ENCODE measurements at regions not wholly inside any gene's neighbourhood (a gene's known extent, or its start where the extent isn't known, plus 50 kb on each side); places are given as distances from the start of the nearest gene placed in this dataset.
A peak's percentile ranks its signal among the peaks of the same experiment; 100 is the strongest.

DNA sequence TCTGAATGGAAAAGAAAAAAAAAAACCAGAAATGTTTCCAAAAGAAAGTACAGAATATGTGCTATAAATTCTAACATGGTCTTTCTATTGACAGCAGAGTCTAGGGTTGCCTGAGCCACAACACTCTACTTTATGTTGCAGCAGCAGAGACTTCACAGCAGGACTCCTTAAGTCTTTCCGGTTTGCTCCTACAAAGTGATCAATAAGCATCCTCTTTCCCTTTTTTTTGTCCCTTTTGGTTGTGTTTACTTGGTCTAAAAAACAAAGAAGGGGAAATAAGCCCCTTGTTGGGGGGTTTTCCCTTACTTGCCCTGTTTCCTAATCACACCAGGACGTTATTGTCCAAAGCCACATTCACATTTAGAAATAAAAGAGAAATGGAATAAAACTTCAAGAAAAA, 163.1 kb upstream of the MPPED2 start:
- no peaks in the 10 kb centered on the region for H3K9me3 Mint-ChIP-seq (ENCODE audit: unreplicated experiment)
- ChIA-PET POLR2A (no interaction called here), CTCF (no interaction called here)
- no peaks in the 10 kb centered on the region for H3K4me1 Mint-ChIP-seq (ENCODE audit: insufficient read depth, unreplicated experiment)
- intact Hi-C loops (cut with micrococcal nuclease): no loop called here
- no peaks in the 10 kb centered on the region for H3K36me3 Mint-ChIP-seq (ENCODE audit: insufficient read depth, unreplicated experiment)
- H3K4me3 Mint-ChIP-seq (ENCODE audit: unreplicated experiment): no peak overlapping the region
- H3K27ac Mint-ChIP-seq (ENCODE audit: low read depth, unreplicated experiment): no peak overlapping the region
- TF ChIP-seq, protein P1, sequence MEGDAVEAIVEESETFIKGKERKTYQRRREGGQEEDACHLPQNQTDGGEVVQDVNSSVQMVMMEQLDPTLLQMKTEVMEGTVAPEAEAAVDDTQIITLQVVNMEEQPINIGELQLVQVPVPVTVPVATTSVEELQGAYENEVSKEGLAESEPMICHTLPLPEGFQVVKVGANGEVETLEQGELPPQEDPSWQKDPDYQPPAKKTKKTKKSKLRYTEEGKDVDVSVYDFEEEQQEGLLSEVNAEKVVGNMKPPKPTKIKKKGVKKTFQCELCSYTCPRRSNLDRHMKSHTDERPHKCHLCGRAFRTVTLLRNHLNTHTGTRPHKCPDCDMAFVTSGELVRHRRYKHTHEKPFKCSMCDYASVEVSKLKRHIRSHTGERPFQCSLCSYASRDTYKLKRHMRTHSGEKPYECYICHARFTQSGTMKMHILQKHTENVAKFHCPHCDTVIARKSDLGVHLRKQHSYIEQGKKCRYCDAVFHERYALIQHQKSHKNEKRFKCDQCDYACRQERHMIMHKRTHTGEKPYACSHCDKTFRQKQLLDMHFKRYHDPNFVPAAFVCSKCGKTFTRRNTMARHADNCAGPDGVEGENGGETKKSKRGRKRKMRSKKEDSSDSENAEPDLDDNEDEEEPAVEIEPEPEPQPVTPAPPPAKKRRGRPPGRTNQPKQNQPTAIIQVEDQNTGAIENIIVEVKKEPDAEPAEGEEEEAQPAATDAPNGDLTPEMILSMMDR (IDR thresholded peaks at IDR 0.05; ENCODE audit: unreplicated experiment): no peak
- H3K27me3 Mint-ChIP-seq (ENCODE audit: insufficient read depth, unreplicated experiment): peaks cover 82% of the 10 kb centered on the region
- BruUV-seq (replicated peaks): no TSS peak
- no peak for DNase-seq (ENCODE audit: unreplicated experiment)

DNA sequence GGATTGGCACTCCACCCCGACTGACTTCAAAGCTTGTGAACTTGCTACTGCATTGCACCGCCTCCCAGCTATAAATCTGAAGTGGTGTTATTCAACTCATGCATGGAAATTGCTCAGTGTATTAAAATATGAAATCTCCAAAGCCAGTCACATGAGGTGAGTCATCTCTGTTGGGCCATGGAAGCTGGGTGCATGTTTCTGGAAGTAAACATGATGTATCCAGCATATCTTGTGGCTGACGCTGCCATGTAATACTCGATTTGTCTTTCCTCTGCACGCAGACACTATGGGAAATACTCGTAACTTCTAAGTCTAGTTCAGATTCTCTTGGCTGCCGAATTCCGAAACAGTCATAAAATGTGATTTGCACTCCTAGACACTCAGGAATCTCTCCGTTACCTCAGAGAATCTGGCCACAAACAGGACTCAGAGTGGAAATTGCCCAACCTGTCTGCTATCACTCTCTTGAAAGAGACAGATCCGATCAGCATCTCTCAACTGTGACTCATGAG, 154.9 kb upstream of the MPPED2 start:
- H3K36me3 Mint-ChIP-seq (ENCODE audit: insufficient read depth, unreplicated experiment): no peaks in the 10 kb centered on the region
- intact Hi-C loops (cut with micrococcal nuclease): no loop called here
- H3K4me1 Mint-ChIP-seq (ENCODE audit: insufficient read depth, unreplicated experiment): peaks cover 5% of the 10 kb centered on the region
- H3K27ac Mint-ChIP-seq (ENCODE audit: low read depth, unreplicated experiment): no peak overlapping the region
- no TSS peak for BruUV-seq (replicated peaks)
- CTCF ChIA-PET: no interaction called here
- H3K27me3 Mint-ChIP-seq (ENCODE audit: insufficient read depth, unreplicated experiment): peaks cover 47% of the 10 kb centered on the region
- peaks cover 5% of the 10 kb centered on the region for H3K9me3 Mint-ChIP-seq (ENCODE audit: unreplicated experiment)
- POLR2A ChIA-PET: no interaction called here
- TF ChIP-seq, protein P1 (IDR thresholded peaks at IDR 0.05; ENCODE audit: unreplicated experiment): no peak
- peak; percentile 46 for DNase-seq (ENCODE audit: unreplicated experiment)
- H3K4me3 Mint-ChIP-seq (ENCODE audit: unreplicated experiment): no peak overlapping the region

DNA sequence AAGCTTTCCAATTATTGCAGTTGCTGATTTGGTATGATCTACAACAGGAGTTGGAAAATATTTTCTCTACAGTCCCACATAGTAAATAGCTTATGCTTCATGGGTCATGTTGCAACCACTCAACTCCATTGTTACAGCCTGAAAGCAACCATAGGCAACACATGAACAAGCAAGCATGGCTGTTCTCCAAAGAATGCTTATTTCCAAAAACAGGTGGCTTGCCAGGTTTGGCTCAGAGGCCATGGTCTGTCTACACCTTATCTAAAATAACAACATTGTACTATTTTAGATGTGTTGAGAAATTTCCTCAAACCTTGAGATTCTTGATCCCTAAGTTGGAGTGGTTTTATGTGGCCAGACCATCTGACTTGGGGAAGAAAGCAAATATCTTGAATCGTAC, 153.9 kb upstream of the MPPED2 start:
- no TSS peak for BruUV-seq (replicated peaks)
- H3K27ac Mint-ChIP-seq (ENCODE audit: low read depth, unreplicated experiment): no peak overlapping the region
- H3K9me3 Mint-ChIP-seq (ENCODE audit: unreplicated experiment): peaks cover 5% of the 10 kb centered on the region
- intact Hi-C loops (cut with micrococcal nuclease): no loop called here
- peaks cover 38% of the 10 kb centered on the region for H3K27me3 Mint-ChIP-seq (ENCODE audit: insufficient read depth, unreplicated experiment)
- no peak for DNase-seq (ENCODE audit: unreplicated experiment)
- TF ChIP-seq, protein P1 (IDR thresholded peaks at IDR 0.05; ENCODE audit: unreplicated experiment): no peak
- H3K36me3 Mint-ChIP-seq (ENCODE audit: insufficient read depth, unreplicated experiment): no peaks in the 10 kb centered on the region
- ChIA-PET CTCF (no interaction called here), POLR2A (interaction anchor here (0.5 kb wide), 1 partner anchor 1063 kb away, joined by 4 read pairs; no protein-coding TSS in a partner anchor)
- H3K4me3 Mint-ChIP-seq (ENCODE audit: unreplicated experiment): no peak overlapping the region
- H3K4me1 Mint-ChIP-seq (ENCODE audit: insufficient read depth, unreplicated experiment): peaks cover 5% of the 10 kb centered on the region

DNA sequence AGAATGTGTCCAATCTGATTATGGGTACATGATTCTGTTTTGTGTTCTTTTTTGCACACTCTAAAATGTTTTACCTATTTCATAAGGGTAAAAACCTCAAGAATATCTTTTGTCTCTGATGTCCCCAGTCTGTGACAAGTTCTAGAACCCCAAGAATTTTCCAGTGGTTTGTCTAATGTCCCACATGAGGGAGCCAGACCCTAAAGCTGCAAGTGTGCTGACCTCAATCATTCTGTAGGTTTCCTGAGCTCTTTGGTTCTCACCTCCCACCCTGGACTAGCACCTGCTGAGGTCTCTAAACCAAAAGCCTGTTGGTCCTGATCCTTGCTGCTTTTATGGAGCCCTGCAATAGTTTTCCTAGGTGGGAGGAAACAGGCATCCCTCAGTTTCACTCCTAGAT, 149.8 kb upstream of the MPPED2 start:
- intact Hi-C loops (cut with micrococcal nuclease): no loop called here
- TF ChIP-seq, protein P1 (IDR thresholded peaks at IDR 0.05; ENCODE audit: unreplicated experiment): no peak
- POLR2A ChIA-PET: no interaction called here
- peak; percentile 3 for DNase-seq (ENCODE audit: unreplicated experiment)
- Mint-ChIP-seq H3K4me1 (ENCODE audit: insufficient read depth, unreplicated experiment) (no peaks in the 10 kb centered on the region), H3K9me3 (ENCODE audit: unreplicated experiment) (peaks cover 5% of the 10 kb centered on the region), H3K27me3 (ENCODE audit: insufficient read depth, unreplicated experiment) (peaks cover 19% of the 10 kb centered on the region), H3K4me3 (ENCODE audit: unreplicated experiment) (no peak overlapping the region), H3K27ac (ENCODE audit: low read depth, unreplicated experiment) (no peak overlapping the region), H3K36me3 (ENCODE audit: insufficient read depth, unreplicated experiment) (no peaks in the 10 kb centered on the region)
- CTCF ChIA-PET: no interaction called here
- BruUV-seq (replicated peaks): no TSS peak
